ENCODE measurements at regions not wholly inside any gene's neighbourhood (a gene's known extent, or its start where the extent isn't known, plus 50 kb on each side); places are given as distances from the start of the nearest gene placed in this dataset.

- DNase-seq (ENCODE audit: extremely low read depth in 1 of 11, low read depth in 9 of 11, low spot score in 4 of 11): no peak
These were observed 218.6 kb downstream of the AUH start for GRCh38 chr9:91143162-91143561.

- no peak for DNase-seq (ENCODE audit: extremely low read depth in 1 of 11, low read depth in 9 of 11, low spot score in 4 of 11)
These were observed 218.1 kb downstream of the AUH start for GRCh38 chr9:91143642-91144041.

GRCh38 chr9:91144769-91145168 lies 216.9 kb downstream of the AUH start:
- DNase-seq (ENCODE audit: extremely low read depth in 1 of 11, low read depth in 9 of 11, low spot score in 4 of 11): no peak

GRCh38 chr9:91145496-91145895 lies 216.2 kb downstream of the AUH start:
- DNase-seq (ENCODE audit: extremely low read depth in 1 of 11, low read depth in 9 of 11, low spot score in 4 of 11): no peak

- no peak for DNase-seq (ENCODE audit: extremely low read depth in 1 of 11, low read depth in 9 of 11, low spot score in 4 of 11)
These were observed 215.2 kb downstream of the AUH start for GRCh38 chr9:91146391-91147019.

- DNase-seq (ENCODE audit: extremely low read depth in 1 of 11, low read depth in 9 of 11, low spot score in 4 of 11): no peak
These were observed 214.5 kb downstream of the AUH start for GRCh38 chr9:91147079-91147708.

- DNase-seq (ENCODE audit: extremely low read depth in 1 of 11, low read depth in 9 of 11, low spot score in 4 of 11): no peak
These were observed 213.4 kb downstream of the AUH start for GRCh38 chr9:91148306-91148705.

GRCh38 chr9:91150273-91150997 lies 211.3 kb downstream of the AUH start:
- no peak for DNase-seq (ENCODE audit: extremely low read depth in 1 of 11, low read depth in 9 of 11, low spot score in 4 of 11)

GRCh38 chr9:91150998-91151717 lies 210.6 kb downstream of the AUH start:
- DNase-seq (ENCODE audit: extremely low read depth in 1 of 11, low read depth in 9 of 11, low spot score in 4 of 11): no peak

GRCh38 chr9:91151718-91152095 lies 210.0 kb downstream of the AUH start:
- DNase-seq (ENCODE audit: extremely low read depth in 1 of 11, low read depth in 9 of 11, low spot score in 4 of 11): no peak

- no peak for DNase-seq (ENCODE audit: extremely low read depth in 1 of 11, low read depth in 9 of 11, low spot score in 4 of 11)
These were observed 207.0 kb downstream of the AUH start for GRCh38 chr9:91154686-91155085.

GRCh38 chr9:91155181-91155580 lies 206.5 kb downstream of the AUH start:
- DNase-seq (ENCODE audit: extremely low read depth in 1 of 11, low read depth in 9 of 11, low spot score in 4 of 11): no peak

- DNase-seq (ENCODE audit: extremely low read depth in 1 of 11, low read depth in 9 of 11, low spot score in 4 of 11): no peak
These were observed 205.9 kb downstream of the AUH start for GRCh38 chr9:91155746-91156376.

GRCh38 chr9:91156451-91157234 lies 205.1 kb downstream of the AUH start:
- no peak for DNase-seq (ENCODE audit: extremely low read depth in 1 of 11, low read depth in 9 of 11, low spot score in 4 of 11)

GRCh38 chr9:91157883-91158282 lies 203.8 kb downstream of the AUH start:
- no peak for DNase-seq (ENCODE audit: extremely low read depth in 1 of 11, low read depth in 9 of 11, low spot score in 4 of 11)

- no peak for DNase-seq (ENCODE audit: extremely low read depth in 1 of 11, low read depth in 9 of 11, low spot score in 4 of 11)
These were observed 203.4 kb downstream of the AUH start for GRCh38 chr9:91158286-91158685.

GRCh38 chr9:91158946-91159345 lies 202.8 kb downstream of the AUH start:
- DNase-seq (ENCODE audit: extremely low read depth in 1 of 11, low read depth in 9 of 11, low spot score in 4 of 11): no peak

GRCh38 chr9:91159664-91160121 lies 202.0 kb downstream of the AUH start:
- DNase-seq (ENCODE audit: extremely low read depth in 1 of 11, low read depth in 9 of 11, low spot score in 4 of 11): peak in 5 of 11 donors; percentile 26 to 51 (median 37)

GRCh38 chr9:91160181-91160580 lies 201.5 kb downstream of the AUH start:
- no peak for DNase-seq (ENCODE audit: extremely low read depth in 1 of 11, low read depth in 9 of 11, low spot score in 4 of 11)

Data from renal cortex interstitium (tissue), 11 donors.